H1 (cell line): ENCODE measurements at regions not wholly inside any gene's neighbourhood (a gene's known extent, or its start where the extent isn't known, plus 50 kb on each side); places are given as distances from the start of the nearest gene placed in this dataset.

ENCODE experiments used
- CBX5 ChIP-seq: fragments of 300-800, 300-1000 bp; sonication (generic); IDR thresholded peaks from 2 replicates; pipeline ENCODE4 v1.7.1; 2016; ENCODE audit warnings: antibody characterized with exemption, low read length, low read depth
- CHD7 ChIP-seq: fragments of 300-600 bp; sonication (generic); IDR thresholded peaks from 2 replicates; pipeline ENCODE4 v1.7.1; 2012; ENCODE audit warnings: low read length, moderate library complexity, mild to moderate bottlenecking, inconsistent platforms; ENCODE audit not compliant: insufficient replicate concordance
- EP300 ChIP-seq, 2 experiments: IDR thresholded peaks; 1 replicate in 1 of 2; 2 replicates in 1 of 2; pipeline ENCODE4 v1.6.1; 2011 to 2012; ENCODE audit warnings: low read depth in 2 of 2, low read length in 2 of 2, mild to moderate bottlenecking in 2 of 2, borderline replicate concordance in 1 of 2, inconsistent platforms in 1 of 2, moderate library complexity in 1 of 2
- HDAC6 ChIP-seq: IDR thresholded peaks from one replicate; pipeline ENCODE4 v1.7.1; 2012; ENCODE audit warnings: low read depth, mild to moderate bottlenecking, inconsistent platforms, low read length, moderate library complexity
- JUN ChIP-seq: IDR thresholded peaks from 2 replicates; pipeline ENCODE4 v1.6.1; 2011; ENCODE audit warnings: low read depth, mild to moderate bottlenecking, improper control_type of control experiment, low read length
- POLR2AphosphoS5 ChIP-seq: IDR thresholded peaks from 2 replicates; pipeline ENCODE4 v1.6.1; 2011; ENCODE audit warnings: low read depth, low read length
- RAD21 ChIP-seq, 2 experiments: IDR thresholded peaks in 1 of 2; conservative IDR thresholded peaks in 1 of 2; 2 replicates each; pipeline ENCODE4 v1.6.1; 2011; ENCODE audit warnings: low read depth in 2 of 2, low read length in 2 of 2, improper control_type of control experiment in 1 of 2, inconsistent platforms in 1 of 2, mild to moderate bottlenecking in 1 of 2, moderate library complexity in 1 of 2
- SIN3A ChIP-seq, 2 experiments: IDR thresholded peaks in 1 of 2; conservative IDR thresholded peaks in 1 of 2; 2 replicates each; pipeline ENCODE4 v1.6.1; 2011 to 2012; ENCODE audit warnings: low read length in 2 of 2, improper control_type of control experiment in 1 of 2, low read depth in 1 of 2, mild to moderate bottlenecking in 1 of 2
- USF2 ChIP-seq: IDR thresholded peaks from 2 replicates; pipeline ENCODE4 v1.6.1; 2011; ENCODE audit warnings: low read length, improper control_type of control experiment

DNA sequence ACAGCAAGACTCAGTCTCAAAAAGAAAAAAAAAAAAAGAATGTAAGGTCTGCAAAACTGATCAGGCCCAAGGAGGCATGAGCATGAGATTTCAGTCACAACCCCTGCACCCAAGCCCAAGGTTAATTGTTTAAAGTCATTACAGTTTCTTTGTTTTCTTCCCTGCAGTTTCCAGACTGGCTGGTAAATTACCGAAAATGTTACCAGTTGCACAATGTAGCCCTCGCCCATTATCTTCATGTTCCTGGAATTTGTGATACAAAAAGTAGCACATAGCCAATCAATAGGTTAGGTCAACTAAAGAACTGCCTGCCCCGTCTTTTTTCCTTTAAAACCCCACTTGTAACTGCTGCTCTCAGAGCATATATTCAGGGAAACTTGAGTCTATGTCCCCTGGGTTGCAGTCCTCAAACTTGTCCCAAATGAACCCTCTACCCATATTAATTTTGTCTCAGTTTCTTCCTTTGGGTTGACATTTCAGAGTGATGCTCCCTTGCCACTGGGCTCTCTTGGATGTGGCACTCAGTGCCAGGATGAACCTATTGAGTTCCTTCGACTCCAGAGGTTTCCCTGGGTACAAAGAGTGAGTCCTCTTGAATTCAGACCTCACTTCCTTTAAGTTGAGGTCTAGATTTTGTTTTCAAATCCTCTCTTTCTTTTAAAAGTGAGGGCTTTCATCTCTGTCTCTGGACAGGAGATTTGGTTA, 216.2 kb upstream of the HS6ST1 start (continued):
- TF ChIP-seq CHD7 (no peak), RAD21 (IDR thresholded peaks at IDR 0.05 in 1 of 2, conservative IDR thresholded peaks at IDR 0.05 in 1 of 2; ENCODE audit: low read depth in 2 of 2, low read length in 2 of 2) (no peak), POLR2AphosphoS5 (no peak), HDAC6 (no peak), USF2 (no peak), JUN (no peak), EP300 (IDR thresholded peaks at IDR 0.05; ENCODE audit: borderline replicate concordance in 1 of 2, low read depth in 2 of 2, low read length in 2 of 2) (no peak), SIN3A (conservative IDR thresholded peaks at IDR 0.05 in 1 of 2, IDR thresholded peaks at IDR 0.05 in 1 of 2; ENCODE audit: low read depth in 1 of 2, low read length in 2 of 2) (no peak), CBX5 (no peak)
